Tibial nerve (tissue), 4 donors: ENCODE measurements at regions not wholly inside any gene's neighbourhood (a gene's known extent, or its start where the extent isn't known, plus 50 kb on each side); places are given as distances from the start of the nearest gene placed in this dataset.
"Not testable (repeated sequence)": the region's sequence is repeated elsewhere in the genome, so short reads cannot be mapped to it uniquely, and the experiment has no call there.

Source experiments
- DNase-seq, 2 donors: peaks; one replicate each; pipeline ENCODE4 v3.0.0-alpha.2; 2019; ENCODE audit warnings: low spot score in 2 of 2
- H3K27ac ChIP-seq, 4 donors: fragments of 200-600 bp; sonication (generic) in 3 of 4; one replicate each; pipeline ENCODE4 v1.5.1; 2017 to 2019; ENCODE audit warnings: mild to moderate bottlenecking in 1 of 4
- H3K27me3 ChIP-seq, 2 donors: fragments of 200-600 bp; sonication (generic) in 1 of 2; one replicate each; pipeline versions ENCODE4 v1.5.1 to v1.6.0; 2017 to 2019
- H3K36me3 ChIP-seq, 3 donors: fragments of 200-600 bp; sonication (generic); one replicate each; pipeline ENCODE4 v1.5.1; 2018 to 2019
- H3K4me1 ChIP-seq, 4 donors: fragments of 200-600 bp; sonication (generic) in 3 of 4; one replicate each; pipeline ENCODE4 v1.5.1; 2017 to 2019
- H3K4me3 ChIP-seq, 4 donors: fragments of 200-600 bp; sonication (generic) in 3 of 4; one replicate each; pipeline ENCODE4 v1.5.1; 2017 to 2019; ENCODE audit warnings: mild to moderate bottlenecking in 1 of 4, moderate library complexity in 1 of 4
- H3K9me3 ChIP-seq, 4 donors: fragments of 200-600 bp; sonication (generic) in 3 of 4; one replicate each; pipeline ENCODE4 v1.5.1; 2017 to 2019
- EP300 ChIP-seq, 2 donors: sonication (generic); formaldehyde crosslinking; IDR thresholded peaks; one replicate each; pipeline ENCODE4 v1.6.1; 2017; ENCODE audit warnings: antibody characterized with exemption in 2 of 2, mild to moderate bottlenecking in 1 of 2
- POLR2A ChIP-seq, 2 donors: fragments of 450-650 bp; IDR thresholded peaks; one replicate each; pipeline ENCODE4 v1.6.1; 2017; ENCODE audit warnings: antibody characterized with exemption in 2 of 2, mild to moderate bottlenecking in 2 of 2, moderate library complexity in 2 of 2
- WGBS, 2 donors: methylation state at CpG; one replicate each; pipeline ENCODE4 v1.1.5; 2018; 5-methylcytosine and 5-hydroxymethylcytosine counted together
- TF ChIP-seq, protein P1 (sequence below), 5 experiments: fragments of 200-600 bp in 3 of 5; fragments of 450-650 bp in 2 of 5; sonication (generic) in 3 of 5; IDR thresholded peaks; one replicate each; pipeline ENCODE4 v1.5.1; 2016 to 2019; ENCODE audit warnings: antibody characterized with exemption in 5 of 5, mild to moderate bottlenecking in 3 of 5, moderate library complexity in 2 of 5

DNA sequence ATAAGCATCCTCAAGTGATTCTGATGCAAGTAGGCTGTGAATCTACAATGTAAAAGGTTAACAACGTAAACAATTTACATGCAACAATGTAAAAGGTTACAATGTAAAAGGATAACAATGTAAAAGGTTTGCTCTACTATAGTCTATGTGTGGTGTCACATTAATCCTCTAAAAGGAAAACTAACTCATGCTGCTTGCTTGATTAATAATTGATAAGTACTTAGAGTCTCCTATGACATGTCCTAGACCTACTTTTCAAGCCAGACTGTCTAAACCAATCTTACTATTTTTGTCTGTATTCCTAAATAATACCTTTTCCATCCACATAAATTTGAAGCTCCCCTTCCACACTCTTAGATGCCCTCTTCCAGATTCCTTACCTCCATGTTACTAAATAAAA lies 606.8 kb downstream of the LTN1 start:
- 90 to 97% methylated on average over 1 of the region's 1 CpG for WGBS, 2 donors
- no peak overlapping the region for H3K4me3 ChIP-seq
- no peak overlapping the region for H3K27ac ChIP-seq
- no peaks in the 10 kb centered on the region for H3K36me3 ChIP-seq
- H3K27me3 ChIP-seq, result no peaks in the 10 kb centered on the region
- no peaks in the 10 kb centered on the region for H3K4me1 ChIP-seq
- DNase-seq, result no peak
- TF ChIP-seq, protein P1, sequence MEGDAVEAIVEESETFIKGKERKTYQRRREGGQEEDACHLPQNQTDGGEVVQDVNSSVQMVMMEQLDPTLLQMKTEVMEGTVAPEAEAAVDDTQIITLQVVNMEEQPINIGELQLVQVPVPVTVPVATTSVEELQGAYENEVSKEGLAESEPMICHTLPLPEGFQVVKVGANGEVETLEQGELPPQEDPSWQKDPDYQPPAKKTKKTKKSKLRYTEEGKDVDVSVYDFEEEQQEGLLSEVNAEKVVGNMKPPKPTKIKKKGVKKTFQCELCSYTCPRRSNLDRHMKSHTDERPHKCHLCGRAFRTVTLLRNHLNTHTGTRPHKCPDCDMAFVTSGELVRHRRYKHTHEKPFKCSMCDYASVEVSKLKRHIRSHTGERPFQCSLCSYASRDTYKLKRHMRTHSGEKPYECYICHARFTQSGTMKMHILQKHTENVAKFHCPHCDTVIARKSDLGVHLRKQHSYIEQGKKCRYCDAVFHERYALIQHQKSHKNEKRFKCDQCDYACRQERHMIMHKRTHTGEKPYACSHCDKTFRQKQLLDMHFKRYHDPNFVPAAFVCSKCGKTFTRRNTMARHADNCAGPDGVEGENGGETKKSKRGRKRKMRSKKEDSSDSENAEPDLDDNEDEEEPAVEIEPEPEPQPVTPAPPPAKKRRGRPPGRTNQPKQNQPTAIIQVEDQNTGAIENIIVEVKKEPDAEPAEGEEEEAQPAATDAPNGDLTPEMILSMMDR (IDR thresholded peaks at IDR 0.05), result no peak
- no peak for TF ChIP-seq EP300 (IDR thresholded peaks at IDR 0.05)
- TF ChIP-seq POLR2A (IDR thresholded peaks at IDR 0.05), result no peak
- H3K9me3 ChIP-seq, result no peaks in the 10 kb centered on the region

DNA sequence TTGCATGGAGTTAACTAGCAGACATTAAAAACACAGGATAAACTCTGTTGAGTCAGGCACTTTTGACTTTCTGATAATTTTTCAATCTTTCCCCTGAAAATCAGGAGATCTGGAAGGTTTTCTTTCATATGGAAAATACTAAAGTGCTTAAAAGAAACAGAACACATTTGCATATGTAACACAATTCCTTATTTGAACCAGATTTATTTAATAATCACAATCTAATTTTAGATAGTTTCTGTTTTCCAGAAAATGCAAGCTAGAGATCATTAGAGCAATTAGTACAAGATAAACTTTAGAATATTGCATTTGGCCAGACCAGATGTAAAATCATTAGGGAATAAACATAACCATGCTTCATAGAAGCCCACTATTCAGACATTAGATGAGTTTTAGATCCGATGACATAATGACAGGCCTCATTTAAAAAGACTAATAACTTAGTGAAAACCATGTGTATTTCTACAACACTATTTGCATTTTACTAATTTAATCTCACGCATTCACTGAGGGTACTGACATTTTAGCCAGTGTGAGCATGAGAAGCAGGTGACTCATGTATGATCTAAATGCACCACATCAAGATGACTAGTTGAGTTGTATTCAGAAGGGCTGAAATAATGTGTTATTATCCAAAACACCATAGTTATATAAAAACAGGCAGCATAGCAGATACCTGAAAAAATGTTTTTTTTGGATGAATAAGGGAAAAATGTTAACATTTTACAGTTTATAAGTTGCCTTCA lies 611.5 kb downstream of the LTN1 start:
- H3K27me3 ChIP-seq, H3K4me1 ChIP-seq, DNase-seq, H3K9me3 ChIP-seq, H3K4me3 ChIP-seq, H3K36me3 ChIP-seq, H3K27ac ChIP-seq: not testable (repeated sequence)
- WGBS, 2 donors, result 80 to 94% methylated on average over 2 of the region's 2 CpGs

DNA sequence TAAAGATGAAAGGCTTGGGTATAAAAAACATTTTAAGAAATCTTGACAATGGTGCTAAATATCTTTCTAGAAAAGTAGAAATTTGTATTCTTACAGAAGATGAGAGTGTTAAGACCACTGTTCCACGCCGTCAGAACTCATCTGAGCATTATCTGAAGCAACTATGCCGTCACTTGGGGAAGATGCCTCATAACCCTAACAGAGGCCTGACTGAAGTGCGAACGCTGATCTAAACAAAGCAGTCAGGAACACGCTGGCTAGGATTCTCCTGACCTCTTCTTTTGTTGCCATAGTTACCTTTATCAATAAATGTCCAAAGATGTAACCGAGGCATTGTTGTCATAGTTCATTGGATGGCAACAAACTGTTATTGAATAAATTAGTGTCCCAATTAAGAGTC lies 612.4 kb downstream of the LTN1 start:
- no peaks in the 10 kb centered on the region for H3K9me3 ChIP-seq
- no peak overlapping the region for H3K4me3 ChIP-seq
- TF ChIP-seq POLR2A (IDR thresholded peaks at IDR 0.05), result no peak
- no peak for TF ChIP-seq EP300 (IDR thresholded peaks at IDR 0.05)
- TF ChIP-seq, protein P1 (IDR thresholded peaks at IDR 0.05), result no peak
- no peaks in the 10 kb centered on the region for H3K27me3 ChIP-seq
- DNase-seq, result no peak
- 77 to 80% methylated on average over 7 of the region's 7 CpGs for WGBS, 2 donors
- no peaks in the 10 kb centered on the region for H3K36me3 ChIP-seq
- no peak overlapping the region for H3K27ac ChIP-seq
- no peaks in the 10 kb centered on the region for H3K4me1 ChIP-seq

DNA sequence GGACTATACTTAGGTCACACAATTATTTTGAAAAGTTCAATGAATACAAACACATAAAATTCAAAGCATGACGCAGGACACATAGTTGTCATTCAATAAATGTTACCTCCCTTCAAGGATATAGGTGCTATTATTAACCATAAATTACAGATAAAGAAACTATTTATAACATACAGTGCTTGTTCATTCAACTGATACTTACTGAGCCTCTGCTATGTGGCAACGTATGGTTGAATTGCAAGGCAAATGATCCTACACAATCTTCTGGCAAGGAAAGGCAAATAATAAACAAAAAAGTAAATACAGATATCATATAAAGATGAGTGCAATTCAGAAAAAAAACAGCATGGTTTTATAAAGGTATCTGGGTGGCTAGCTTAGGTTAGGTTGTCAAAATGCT lies 614.7 kb downstream of the LTN1 start:
- no peaks in the 10 kb centered on the region for H3K36me3 ChIP-seq
- H3K4me3 ChIP-seq, result no peak overlapping the region
- H3K9me3 ChIP-seq, result no peaks in the 10 kb centered on the region
- no peaks in the 10 kb centered on the region for H3K27me3 ChIP-seq
- no peaks in the 10 kb centered on the region for H3K4me1 ChIP-seq
- WGBS, 2 donors, result 83 to 86% methylated on average over 2 of the region's 2 CpGs
- no peak for DNase-seq
- H3K27ac ChIP-seq, result no peak overlapping the region
- TF ChIP-seq EP300 (IDR thresholded peaks at IDR 0.05) (no peak), POLR2A (IDR thresholded peaks at IDR 0.05) (no peak)
- TF ChIP-seq, protein P1 (IDR thresholded peaks at IDR 0.05), result no peak

DNA sequence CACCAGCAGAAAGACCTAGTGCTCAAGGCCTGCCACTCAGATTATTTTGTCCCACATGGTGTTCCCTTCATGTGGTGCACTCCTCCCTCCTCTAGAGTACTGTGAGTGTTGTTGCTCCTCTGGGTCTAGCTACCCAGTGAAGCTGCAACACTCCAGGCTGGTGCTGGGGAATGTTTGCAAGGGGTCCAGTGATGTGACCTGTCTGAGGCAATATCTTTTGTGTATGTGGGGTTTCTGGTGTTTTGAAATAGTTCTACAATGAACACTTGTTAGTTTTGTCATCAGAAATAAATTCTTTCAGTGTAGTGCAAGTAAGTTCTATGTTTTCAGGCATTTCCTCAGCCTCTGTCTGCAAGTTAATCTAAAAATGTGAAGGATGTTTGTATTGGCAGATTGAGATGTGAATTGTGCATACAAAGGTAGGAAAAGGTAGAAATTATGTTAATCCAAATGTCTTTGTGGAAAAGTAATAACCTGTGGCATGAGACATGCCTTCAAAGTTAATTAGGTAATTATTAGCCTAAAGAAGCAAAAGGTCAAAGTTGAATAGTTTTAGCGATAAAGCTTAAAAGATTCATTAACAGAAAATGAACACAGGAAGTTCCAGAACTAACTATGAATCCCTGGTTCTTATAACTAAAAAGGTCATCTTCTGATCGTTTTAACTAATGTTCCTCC lies 616.8 kb downstream of the LTN1 start:
- Histone ChIP-seq H3K4me1 (no peaks in the 10 kb centered on the region), H3K9me3 (peaks cover 0 to 18% (median 9%) of the 10 kb centered on the region in 4 donors), H3K36me3 (no peaks in the 10 kb centered on the region), H3K4me3 (no peak overlapping the region), H3K27me3 (no peaks in the 10 kb centered on the region), H3K27ac (no peak overlapping the region)
- TF ChIP-seq POLR2A (IDR thresholded peaks at IDR 0.05) (no peak), EP300 (IDR thresholded peaks at IDR 0.05) (no peak)
- TF ChIP-seq, protein P1 (IDR thresholded peaks at IDR 0.05), result no peak
- DNase-seq, result no peak
- 36% methylated on average over 2 of the region's 2 CpGs for WGBS, 2 donors
